ENCODE measurements at regions not wholly inside any gene's neighbourhood (a gene's known extent, or its start where the extent isn't known, plus 50 kb on each side); places are given as distances from the start of the nearest gene placed in this dataset.

- TF ChIP-seq CTCF (IDR thresholded peaks at IDR 0.05; ENCODE audit: insufficient read depth, missing control alignments), result peak; percentile 52
- DNase-seq (ENCODE audit: insufficient read length, low spot score), result no peak
- FAIRE-seq, result no peak
Observed at GRCh38 chr3:168865022-168865551, 769.4 kb upstream of the GOLIM4 start.

- FAIRE-seq (no peak), DNase-seq (ENCODE audit: insufficient read length, low spot score) (no peak)
- no peak for TF ChIP-seq CTCF (IDR thresholded peaks at IDR 0.05; ENCODE audit: insufficient read depth, missing control alignments)
Observed at GRCh38 chr3:168864107-168865021, 768.6 kb upstream of the GOLIM4 start.

- TF ChIP-seq CTCF (IDR thresholded peaks at IDR 0.05; ENCODE audit: insufficient read depth, missing control alignments), result no peak
- DNase-seq (ENCODE audit: insufficient read length, low spot score) (no peak), FAIRE-seq (no peak)
Observed at GRCh38 chr3:168863561-168863960, 767.8 kb upstream of the GOLIM4 start.

- TF ChIP-seq CTCF (IDR thresholded peaks at IDR 0.05; ENCODE audit: insufficient read depth, missing control alignments), result no peak
- FAIRE-seq, result no peak
- no peak for DNase-seq (ENCODE audit: insufficient read length, low spot score)
Observed at GRCh38 chr3:168862466-168862865, 766.7 kb upstream of the GOLIM4 start.

GRCh38 chr3:168860592-168860991, 764.9 kb upstream of the GOLIM4 start:
- FAIRE-seq, result no peak
- TF ChIP-seq CTCF (IDR thresholded peaks at IDR 0.05; ENCODE audit: insufficient read depth, missing control alignments), result no peak

GRCh38 chr3:168860028-168860427, 764.3 kb upstream of the GOLIM4 start:
- FAIRE-seq (no peak), DNase-seq (ENCODE audit: insufficient read length, low spot score) (no peak)
- TF ChIP-seq CTCF (IDR thresholded peaks at IDR 0.05; ENCODE audit: insufficient read depth, missing control alignments), result no peak

More at GRCh38 chr3:168860592-168860991, 764.9 kb upstream of the GOLIM4 start:
- no peak for DNase-seq (ENCODE audit: insufficient read length, low spot score)

- DNase-seq (ENCODE audit: insufficient read length, low spot score) (no peak), FAIRE-seq (no peak)
- TF ChIP-seq CTCF (IDR thresholded peaks at IDR 0.05; ENCODE audit: insufficient read depth, missing control alignments), result no peak
Observed at GRCh38 chr3:168859574-168859973, 763.9 kb upstream of the GOLIM4 start.

Measured in D721Med (cell line).